M059J (cell line): ENCODE measurements at regions not wholly inside any gene's neighbourhood (a gene's known extent, or its start where the extent isn't known, plus 50 kb on each side); places are given as distances from the start of the nearest gene placed in this dataset.

Experiments
- DNase-seq: peaks from one replicate; pipeline ENCODE4 v3.0.0-alpha.2; 2012; ENCODE audit warnings: low read depth

DNA sequence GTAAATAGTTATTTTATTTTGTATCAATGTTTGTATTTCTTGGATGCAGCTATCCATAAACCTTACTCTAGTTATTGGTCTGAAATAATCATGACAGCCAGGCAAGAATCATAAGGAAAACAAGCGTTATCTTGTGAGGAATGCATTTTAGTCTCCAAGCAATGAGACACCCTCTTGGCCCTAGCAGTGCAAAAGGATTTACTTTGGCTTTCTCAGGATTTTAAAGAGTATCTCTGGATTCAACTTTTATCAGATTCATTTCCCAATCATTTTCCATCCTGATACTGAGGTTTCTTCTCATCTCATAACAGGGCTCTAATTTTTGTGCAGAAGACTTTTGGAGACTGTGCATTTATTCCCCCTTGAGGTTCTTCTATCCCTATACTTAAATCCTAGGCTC, 480.8 kb downstream of the TMX3 start:
- DNase-seq: no peak

DNA sequence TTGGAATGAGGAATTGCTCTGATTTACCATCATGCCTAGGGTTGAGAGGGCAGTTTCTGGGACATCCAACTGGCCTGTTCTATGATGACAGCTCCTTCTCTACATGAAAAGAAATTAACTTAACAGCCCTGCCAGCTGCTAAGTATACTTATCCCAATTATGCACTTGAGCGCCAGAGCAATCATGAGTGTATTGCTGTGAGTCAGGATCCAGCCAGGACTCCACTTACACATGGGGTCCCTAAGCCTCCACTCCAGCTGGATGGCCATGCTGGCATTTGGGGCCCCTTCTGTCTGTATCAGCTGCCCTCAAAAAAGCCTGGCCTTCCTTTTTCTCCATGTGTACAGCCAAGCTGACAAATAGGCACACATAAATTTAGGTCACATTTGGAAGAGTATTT, 481.9 kb downstream of the TMX3 start:
- no peak for DNase-seq

DNA sequence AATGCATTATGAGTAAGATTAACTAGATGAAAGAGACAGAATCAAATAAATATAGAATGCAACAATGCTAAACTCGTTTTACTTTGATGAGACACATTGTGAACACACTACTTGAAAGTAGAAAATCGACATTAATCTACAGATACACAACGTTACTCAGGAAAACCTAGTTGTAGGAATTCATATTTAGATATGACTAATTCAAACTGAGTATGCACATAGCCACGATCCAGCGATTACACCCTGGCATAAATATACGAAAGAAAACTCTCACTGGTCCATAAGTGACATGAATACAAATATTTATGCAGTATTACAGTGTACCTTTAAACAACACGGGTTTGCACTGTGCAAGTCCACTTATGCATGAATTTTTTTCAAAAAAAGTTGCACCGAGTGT, 485.6 kb downstream of the TMX3 start:
- DNase-seq: no peak

DNA sequence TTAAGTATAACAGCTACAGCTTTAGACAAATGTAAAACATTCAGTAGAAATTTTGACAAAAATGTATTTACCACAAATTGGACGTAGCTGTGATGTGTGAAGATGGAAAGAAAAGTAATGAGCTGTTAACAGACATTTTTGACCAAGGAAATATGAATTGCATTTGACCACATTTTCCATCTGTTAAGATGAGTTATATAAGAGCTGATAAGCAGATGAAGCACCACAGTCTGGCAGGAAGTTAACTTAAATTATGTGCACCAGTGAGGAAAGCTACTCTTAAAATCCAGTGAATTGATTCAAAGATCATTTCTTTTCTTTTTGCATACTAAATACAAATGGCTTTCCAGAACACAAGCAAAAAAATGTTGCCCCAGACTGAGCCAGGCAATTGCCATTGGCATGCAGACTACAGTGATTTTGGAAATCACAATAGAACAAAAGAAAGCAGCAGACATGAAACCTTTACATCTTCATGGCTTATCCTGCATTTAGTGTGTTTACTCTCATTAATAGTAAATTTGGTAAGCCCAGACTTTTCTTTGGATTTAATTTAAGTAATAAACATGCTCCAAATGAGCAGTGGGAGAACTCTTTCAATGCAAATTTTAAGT, 493.7 kb downstream of the TMX3 start:
- no peak for DNase-seq

DNA sequence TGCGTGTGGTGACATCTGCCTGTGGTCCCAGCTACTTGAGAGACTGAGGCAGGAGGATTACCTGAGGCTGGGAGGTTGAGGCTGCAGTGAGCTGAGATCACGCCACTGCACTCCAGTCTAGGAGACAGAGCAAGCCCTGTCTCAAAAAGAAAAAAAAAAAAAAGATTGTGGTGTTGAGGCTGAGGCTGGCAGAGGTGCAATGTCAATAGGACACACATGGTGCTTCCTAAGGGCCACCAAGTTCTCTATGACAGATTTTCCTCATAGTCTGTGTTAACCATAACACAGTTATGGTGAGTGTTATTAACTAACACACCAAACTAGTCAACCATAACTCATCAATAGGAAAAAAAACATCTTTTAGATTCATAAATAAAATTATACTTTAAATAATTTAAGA, 494.4 kb downstream of the TMX3 start:
- no peak for DNase-seq

DNA sequence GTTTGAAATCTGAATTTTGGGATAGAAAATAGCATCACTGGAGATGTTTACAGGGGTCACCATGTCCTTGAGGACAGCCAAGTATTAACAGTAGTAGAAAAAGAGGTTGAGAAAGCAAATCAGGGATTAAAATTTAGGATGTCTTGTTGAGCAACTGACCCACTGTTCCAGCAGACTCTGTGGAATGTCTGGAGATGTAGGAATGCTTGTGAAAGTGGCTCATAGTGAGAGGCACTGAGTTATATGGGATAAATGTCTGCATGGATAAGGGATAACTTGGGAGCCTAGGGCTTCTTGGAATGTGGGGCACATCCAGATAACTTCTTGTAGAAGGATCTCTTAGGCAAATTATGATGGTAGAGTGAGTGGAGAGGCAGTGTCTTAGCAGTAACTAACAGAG, 495.0 kb downstream of the TMX3 start:
- no peak for DNase-seq

DNA sequence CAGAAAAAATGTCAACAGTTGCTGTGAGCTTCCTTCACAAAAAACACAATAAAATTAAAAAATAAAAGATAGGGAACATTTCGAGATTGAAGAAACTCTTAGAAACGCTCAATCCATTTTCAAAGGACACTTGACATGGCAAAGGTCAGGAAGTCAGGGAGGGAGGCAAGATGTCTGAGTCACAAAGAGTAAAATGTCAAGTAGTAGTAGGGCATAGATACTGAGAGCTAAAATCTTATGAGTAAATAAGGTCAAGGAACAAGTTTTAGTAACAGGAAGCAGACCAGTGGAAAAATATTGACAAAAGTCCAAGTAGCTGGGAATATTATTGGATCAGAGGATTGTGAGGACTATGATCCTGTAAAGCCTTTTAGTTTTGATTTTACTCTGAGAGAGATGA, 495.6 kb downstream of the TMX3 start:
- no peak for DNase-seq

DNA sequence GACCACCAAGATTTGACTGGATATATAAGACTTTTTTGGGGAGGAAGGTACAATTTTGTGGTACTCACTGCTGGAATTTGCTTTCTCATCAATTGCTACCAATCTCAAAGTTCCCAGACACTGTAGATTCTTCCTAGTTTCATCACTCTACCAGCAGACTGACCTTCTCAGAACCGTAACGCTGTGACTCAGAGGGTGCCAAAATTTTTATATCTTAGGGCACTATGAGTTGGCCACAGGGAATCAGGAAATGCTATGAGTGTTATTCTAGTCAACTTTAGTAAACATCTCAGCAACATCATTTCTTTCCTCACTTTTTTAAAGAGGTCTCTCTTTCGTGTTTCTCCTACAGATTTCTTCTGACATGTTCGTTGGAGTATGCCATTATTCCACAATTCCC, 499.0 kb downstream of the TMX3 start:
- peak; percentile 91 for DNase-seq

DNA sequence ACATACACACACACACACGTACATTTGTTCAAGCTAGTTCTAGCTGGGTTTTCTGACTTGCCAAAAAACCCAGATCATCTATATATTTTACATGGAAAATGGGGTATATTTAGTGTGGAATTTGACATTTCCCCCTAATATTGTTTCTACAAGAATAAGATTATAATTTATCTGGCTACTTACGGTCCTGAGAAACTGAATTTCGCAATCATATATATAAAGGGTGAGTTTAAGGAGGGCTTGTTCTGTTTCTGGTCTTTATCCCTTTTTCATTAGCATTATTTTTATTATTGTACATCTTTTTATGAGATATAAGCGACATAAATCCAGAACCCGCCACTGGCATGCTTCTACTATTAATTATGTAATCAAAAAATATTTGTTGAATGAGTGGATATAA, 528.9 kb downstream of the TMX3 start:
- no peak for DNase-seq

DNA sequence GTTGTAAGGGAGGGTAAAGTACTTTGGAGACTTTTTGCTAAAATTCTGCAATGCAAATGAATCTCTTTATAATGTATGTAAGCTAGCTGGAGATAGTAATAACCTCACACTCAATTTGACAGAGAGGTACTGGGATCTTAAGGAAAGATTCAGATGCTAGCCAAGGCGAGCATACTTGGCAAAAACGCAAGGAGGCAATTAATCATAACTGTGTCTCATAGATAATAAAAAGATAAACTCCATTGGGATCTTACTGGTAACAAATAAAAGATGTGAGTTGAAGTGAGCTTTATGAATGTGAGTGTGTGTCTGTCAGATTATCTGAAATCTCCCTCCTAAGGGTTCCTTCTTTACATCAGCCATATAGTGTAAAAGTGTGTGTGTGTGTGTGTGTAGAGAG, 533.0 kb downstream of the TMX3 start:
- peak; percentile 45 for DNase-seq

DNA sequence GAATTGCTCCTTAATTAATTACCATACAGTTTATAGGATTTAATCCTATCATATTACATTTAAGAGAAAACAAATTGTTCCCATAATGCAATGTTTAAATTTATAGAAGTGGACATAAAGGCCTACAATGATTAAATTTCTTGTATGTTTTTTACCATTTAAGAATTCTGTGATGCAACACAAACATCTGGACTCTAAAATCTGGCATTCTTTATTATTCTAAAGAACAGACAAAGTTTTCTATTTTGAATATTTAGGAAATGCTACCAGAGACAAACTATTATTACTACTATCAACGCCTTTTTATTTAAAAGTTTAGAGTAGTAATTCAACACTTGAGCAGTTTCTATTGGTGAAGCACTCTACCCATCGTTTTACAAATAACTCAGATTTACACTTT, 535.1 kb downstream of the TMX3 start:
- DNase-seq: no peak

DNA sequence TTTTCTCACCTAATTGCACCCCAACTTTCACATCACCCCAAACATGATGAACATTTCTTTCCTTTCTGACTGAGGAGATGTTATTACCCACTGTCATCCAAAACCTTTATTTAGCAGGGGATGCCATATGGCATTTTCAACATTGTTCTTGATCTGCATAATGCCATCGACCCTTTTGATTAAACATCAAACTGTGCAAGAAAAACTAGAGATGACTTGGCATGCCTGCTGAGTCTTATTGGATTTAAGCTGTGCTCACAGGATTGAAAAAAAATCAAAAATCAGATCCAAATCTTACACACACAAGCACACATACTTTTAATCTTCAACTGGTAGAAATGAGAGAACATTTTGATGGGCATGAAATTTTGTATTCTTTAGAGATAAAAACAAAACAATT, 536.0 kb downstream of the TMX3 start:
- DNase-seq: no peak

DNA sequence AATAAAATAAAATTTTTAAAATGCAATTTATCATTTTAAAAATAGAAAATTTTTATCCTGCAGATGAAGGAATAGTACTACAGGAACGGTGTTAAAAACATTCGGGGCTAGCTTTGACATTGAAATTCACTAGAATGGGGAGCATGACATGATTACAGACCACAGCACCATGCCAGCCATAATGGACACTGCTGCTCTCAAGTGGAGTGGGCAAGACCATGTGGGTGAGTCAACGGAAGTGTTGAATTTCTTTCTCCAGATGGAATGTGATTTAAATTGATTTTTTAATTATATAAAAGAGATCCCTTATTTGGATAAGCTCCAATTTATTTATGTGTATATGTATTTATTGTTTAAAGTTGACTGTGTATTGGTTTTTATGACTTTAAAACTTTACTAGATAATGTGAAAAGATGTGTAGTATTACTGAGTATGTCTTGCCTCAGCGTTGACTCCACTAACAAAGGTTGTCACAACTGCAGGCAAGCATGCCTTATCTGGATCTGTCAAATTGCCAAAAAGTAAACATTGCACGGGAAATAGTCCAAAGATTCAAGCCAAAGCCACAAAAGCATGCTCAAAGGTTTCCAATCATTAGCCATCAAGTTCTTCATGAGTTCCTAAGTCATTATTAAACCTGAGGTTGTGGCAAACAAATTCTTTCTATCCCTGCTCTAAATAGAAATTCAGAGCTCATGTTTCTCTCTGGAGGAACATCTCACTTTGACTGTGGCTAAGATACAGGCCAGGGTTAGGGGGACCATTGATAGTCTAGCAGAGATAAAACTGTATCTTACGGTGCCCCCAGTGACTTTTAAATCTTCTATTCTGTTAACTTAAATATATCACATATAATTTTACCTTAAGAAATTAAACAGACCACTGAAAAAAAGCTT, 536.9 kb downstream of the TMX3 start:
- peak; percentile 99 for DNase-seq

DNA sequence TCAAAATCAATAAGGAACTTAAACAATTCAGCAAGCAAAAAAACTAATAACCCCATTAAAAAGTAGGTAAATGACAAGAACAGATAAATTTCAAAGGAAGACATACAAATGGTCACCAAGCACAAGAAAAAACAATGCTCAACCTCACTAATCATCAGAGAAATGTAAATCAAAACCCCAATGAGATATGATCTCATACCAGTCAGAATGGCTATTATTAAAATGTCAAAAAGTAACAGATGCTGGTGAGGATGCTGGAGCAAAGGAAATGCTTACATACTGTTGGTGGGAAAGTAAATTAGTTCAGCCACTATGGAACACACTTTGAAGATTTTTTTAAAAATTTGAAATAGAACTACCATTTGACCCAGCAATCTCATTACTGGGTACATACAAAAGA, 538.0 kb downstream of the TMX3 start:
- peak; percentile 68 for DNase-seq

DNA sequence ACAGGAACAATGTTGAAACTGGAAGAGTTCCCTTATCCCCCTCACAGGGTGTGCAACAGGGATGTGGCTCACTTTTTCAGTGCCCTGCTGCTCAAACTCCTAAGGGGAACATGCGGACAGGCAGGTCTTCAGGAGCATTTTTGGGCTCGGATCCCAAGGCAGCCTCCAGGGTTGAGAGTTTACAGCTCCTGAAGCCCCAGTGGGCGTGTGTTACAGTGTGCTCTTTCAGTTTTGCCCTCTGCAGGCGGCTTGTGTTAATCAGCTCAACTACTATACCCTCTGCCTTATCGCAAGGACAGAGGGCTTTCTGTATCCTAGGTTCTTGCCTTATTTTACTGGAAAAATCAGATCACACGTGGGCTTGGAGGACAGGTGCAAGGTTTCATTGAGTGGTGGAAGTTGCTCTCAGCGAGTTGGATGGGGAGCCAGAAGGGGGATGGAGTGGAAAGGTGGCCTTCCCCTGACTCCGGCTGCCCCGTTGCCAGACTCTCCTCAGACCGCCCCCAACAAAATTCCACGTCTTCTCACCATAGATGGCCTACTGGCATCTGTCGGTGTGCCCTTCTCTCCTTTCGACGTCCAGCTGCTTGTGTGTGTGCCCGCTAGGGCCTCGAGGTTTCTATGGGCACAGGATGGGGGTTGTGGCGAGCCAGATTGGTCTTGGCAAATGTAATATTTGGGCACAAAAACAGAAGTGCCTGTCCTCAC, 541.9 kb downstream of the TMX3 start:
- no peak for DNase-seq

DNA sequence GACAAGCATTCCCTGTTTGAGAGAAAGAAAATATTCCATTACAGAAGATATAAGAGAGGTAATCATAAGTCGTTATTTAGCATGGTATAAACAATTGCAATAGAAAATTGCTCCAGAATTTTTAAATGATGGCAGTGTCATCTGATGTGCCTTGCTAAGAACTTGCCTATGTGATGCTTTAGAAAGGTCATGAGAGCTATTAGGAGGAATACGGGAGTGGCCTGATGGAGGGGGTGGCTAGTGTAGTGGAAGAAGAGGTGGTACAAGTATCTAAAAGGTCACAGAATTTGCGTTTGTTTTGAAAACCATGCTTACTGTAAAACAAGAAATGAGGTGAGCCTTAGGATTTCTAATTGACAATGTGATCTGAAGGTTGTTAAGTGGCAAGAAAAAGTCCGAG, 550.0 kb downstream of the TMX3 start:
- no peak for DNase-seq

DNA sequence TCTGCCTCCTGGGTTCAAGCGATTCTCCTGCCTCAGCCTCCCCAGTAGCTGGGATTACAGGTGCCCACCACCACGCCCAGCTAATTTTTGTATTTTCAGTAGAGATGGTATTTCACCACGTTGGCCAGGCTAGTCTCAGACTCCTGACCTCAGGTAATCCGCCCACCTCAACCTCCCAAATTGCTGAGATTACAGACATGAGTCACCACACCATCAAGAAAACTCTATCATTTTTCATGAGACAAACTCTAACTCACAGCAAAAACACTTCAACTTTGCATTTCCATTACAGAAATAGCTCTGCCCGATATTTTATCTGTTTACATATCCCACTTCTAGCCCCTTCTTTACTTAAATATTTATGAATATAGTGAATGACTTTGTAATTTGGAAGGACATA, 561.1 kb downstream of the TMX3 start:
- DNase-seq: peak; percentile 9

DNA sequence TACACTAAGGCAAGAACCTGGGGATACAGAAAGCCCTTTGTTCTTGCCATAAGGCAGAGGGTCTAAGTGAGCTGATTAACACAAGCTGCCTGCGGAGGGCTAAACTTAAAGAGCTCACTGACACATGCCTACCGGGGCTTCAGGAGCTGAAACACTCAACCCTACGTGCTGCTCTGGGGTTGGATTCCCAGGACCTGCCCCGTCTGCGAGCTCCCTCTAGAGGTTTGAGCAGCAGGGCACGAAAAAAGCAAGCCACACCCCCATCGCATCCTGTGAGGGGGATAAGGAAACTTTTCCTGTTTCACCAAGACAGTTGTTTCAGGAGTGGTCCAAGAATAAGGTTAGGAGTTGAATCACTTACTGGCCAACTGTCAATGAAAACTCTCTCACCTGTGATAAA, 562.1 kb downstream of the TMX3 start:
- no peak for DNase-seq

DNA sequence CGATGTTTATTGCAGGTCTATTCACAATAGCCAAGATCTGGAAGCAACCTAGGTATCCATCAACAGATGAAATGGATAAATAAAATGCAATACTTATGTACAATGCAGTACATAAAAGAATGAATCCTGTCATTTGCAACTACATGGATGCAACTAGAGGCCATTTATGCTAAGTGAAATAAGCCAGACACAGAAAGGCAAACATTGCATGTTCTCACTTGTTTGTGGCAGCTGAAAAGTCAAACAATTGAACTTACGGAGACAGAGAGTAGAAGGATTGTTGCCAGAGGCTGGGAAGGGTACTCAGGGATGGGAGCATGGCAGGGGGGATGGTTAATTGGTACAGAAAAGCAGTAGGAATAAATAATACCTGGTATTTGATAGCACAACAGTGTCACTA, 563.9 kb downstream of the TMX3 start:
- no peak for DNase-seq

DNA sequence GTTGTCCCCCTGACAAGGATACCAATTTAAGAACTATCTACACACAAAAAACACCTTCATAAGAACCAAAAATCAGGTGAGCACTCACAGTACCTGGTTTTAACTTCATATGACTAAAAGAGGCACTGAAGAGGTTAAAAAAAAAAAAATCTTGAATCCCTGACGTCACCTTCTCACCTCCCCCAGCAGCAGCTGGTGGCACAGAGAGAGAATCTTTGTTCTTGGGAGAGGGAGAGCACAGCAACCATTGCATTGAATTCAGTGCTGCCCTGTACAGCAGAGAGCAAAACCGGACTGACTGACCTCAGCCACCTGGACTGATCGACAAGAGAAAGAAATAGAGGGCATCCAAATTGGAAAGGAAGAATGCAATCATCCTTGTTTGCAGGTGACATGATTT, 566.0 kb downstream of the TMX3 start:
- DNase-seq: no peak

DNA sequence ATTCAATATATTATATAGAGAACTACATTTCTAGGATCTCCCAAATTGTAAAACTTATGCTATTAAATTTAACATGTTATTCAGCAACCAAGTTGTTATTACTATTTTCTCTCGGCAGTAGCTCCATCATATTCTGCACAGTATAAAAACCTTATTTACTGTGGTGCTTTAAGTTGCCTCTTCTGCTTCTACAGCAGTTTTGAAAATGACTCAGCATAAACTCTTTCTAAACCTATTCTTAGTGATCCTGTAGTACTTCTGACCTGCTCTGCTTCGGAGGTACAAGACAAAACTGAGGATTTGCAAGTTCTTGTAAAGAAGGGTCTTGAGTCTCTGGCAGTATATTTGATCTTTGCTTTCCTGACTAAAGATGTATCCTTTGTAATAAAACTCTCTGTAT, 567.2 kb downstream of the TMX3 start:
- DNase-seq: peak; percentile 5

DNA sequence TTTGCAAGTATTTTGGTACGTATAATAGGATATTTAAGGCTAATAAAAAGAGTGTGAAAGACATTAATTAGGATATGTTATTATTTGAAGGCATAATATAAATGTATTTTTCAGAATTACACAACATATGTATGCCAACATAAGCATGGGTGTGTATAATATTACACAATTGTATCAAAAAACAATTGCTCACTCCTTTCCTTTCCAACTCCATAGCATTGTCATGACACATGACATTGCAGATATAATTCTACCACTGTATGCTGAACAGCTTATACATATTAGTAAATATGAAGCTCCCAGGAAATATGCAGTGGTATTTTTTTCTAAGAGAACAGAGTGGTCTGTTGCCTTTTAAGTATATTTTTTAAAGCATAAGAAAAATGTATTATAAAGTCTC, 593.1 kb downstream of the TMX3 start:
- DNase-seq: no peak

DNA sequence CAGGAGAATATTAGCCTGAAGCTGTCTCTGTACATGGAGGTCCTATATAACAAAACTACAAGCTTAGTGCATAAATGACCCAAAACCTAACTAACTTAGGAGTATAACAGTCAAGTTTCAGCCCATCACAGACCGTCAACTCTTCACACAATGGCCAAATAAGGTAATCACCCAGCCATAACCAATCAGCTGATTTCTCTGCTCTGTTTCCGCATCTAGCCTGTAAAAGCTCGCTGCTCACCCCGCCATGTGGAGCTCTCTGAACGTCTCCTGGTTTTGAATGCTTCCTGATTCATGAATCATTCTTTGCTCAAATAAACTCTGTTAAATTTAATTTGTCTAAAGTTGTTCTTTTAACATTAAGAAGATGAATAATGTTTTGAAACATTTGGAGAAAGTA, 593.6 kb downstream of the TMX3 start:
- DNase-seq: no peak
